HEK293 (cell line): ENCODE measurements at regions not wholly inside any gene's neighbourhood (a gene's known extent, or its start where the extent isn't known, plus 50 kb on each side); places are given as distances from the start of the nearest gene placed in this dataset.

Experiments used
- BCL11A ChIP-seq: fragments of 450-650 bp; formaldehyde crosslinking; IDR thresholded peaks from 2 replicates; pipeline ENCODE4 v1.5.1; 2016; ENCODE audit warnings: low read depth, missing biosample characterization, missing genetic modification characterization
- CTCF ChIP-seq: fragments of 450-650 bp; formaldehyde crosslinking; IDR thresholded peaks from 2 replicates; pipeline ENCODE4 v1.5.1; 2016; ENCODE audit warnings: missing biosample characterization, missing genetic modification characterization
- HOXD13 ChIP-seq: sonication (generic); formaldehyde crosslinking; IDR thresholded peaks from 2 replicates; pipeline ENCODE4 v1.8.0; 2022; ENCODE audit warnings: missing genetic modification reagents, borderline replicate concordance
- PRDM1 ChIP-seq: fragments of 450-650 bp; formaldehyde crosslinking; IDR thresholded peaks from 2 replicates; pipeline ENCODE4; 2016; ENCODE audit warnings: missing biosample characterization, missing genetic modification characterization
- REST ChIP-seq: fragments of 450-650 bp; formaldehyde crosslinking; IDR thresholded peaks from 2 replicates; pipeline ENCODE4 v1.5.1; 2016; ENCODE audit warnings: missing biosample characterization, missing genetic modification characterization
- ZNF48 ChIP-seq: fragments of 450-650 bp; formaldehyde crosslinking; IDR thresholded peaks from 2 replicates; pipeline ENCODE4 v1.5.1; 2016; ENCODE audit warnings: missing biosample characterization, missing genetic modification characterization

GRCh38 chr1:234540404-234540762 lies 61.4 kb upstream of the TARBP1 start:
- TF ChIP-seq CTCF (tag by site-specific recombination) (no peak), REST (tag by site-specific recombination) (no peak), PRDM1 (tag by site-specific recombination) (no peak), HOXD13 (CRISPR knock-in tag) (no peak), ZNF48 (tag by site-specific recombination) (no peak), BCL11A (tag by site-specific recombination) (no peak)
